ENCODE measurements at regions not wholly inside any gene's neighbourhood (a gene's known extent, or its start where the extent isn't known, plus 50 kb on each side); places are given as distances from the start of the nearest gene placed in this dataset.
A peak's percentile ranks its signal among the peaks of the same experiment; 100 is the strongest.

GRCh38 chr9:80554301-80554700 is 982.5 kb downstream of the TLE4 start:
- H3K9me3 ChIP-seq, result peaks cover 0 to 3% (median 0%) of the 10 kb centered on the region in 12 donors
- no peak overlapping the region for H3K27ac ChIP-seq
- no peak for DNase-seq
- no peak for ATAC-seq
- no peak for TF ChIP-seq CTCF (IDR thresholded peaks at IDR 0.05)
- TF ChIP-seq POLR2A (IDR thresholded peaks at IDR 0.05), result no peak
- H3K27me3 ChIP-seq, result peaks cover 0 to 4% (median 0%) of the 10 kb centered on the region in 9 donors
- H3K4me1 ChIP-seq, result no peaks in the 10 kb centered on the region
- intact Hi-C loops (cut with DNase I), result loop anchor here in 1 of 10 donors (10.0 kb wide), 1 partner anchor 80 kb away; no protein-coding TSS in a partner anchor
- no peak overlapping the region for H3K4me3 ChIP-seq
- 81 to 83% (median 81%) methylated on average over 3 of the region's 3 CpGs for WGBS, 4 donors
- H3K36me3 ChIP-seq, result no peaks in the 10 kb centered on the region

DNA sequence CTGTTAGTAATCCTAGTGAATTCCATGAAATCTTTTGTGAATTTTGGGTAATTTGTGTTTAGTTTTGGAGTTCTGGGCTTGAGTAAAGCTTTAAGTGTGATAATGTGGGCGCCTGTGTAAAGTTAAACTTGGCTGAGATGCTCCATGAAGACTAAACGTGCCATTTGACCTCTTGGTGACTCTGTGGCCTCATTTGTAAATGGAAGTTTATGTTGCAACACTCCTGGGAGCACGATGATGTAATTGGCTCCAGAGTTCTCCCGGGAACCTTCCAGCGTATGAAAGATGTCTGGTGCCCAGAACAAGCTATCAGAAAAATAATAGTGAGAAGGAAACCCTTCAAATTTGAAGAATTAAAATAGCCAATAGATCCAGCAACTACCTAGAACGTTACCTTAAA is 981.2 kb downstream of the TLE4 start:
- Histone ChIP-seq H3K27ac (no peak overlapping the region), H3K27me3 (peaks cover 0 to 4% (median 0%) of the 10 kb centered on the region in 9 donors), H3K36me3 (no peaks in the 10 kb centered on the region), H3K9me3 (peaks cover 0 to 3% (median 0%) of the 10 kb centered on the region in 12 donors), H3K4me3 (no peak overlapping the region), H3K4me1 (no peaks in the 10 kb centered on the region)
- 29 to 49% (median 44%) methylated on average over 6 of the region's 6 CpGs for WGBS, 4 donors
- peak in 2 of 5 donors; percentile 18 to 42 for DNase-seq
- ATAC-seq, result peak in 2 of 4 donors; percentile 60 to 71
- intact Hi-C loops (cut with DNase I), result loop anchor here in 1 of 10 donors (10.0 kb wide), 1 partner anchor 82 kb away; no protein-coding TSS in a partner anchor
- no peak for TF ChIP-seq POLR2A (IDR thresholded peaks at IDR 0.05)
- TF ChIP-seq CTCF (IDR thresholded peaks at IDR 0.05), result no peak

DNA sequence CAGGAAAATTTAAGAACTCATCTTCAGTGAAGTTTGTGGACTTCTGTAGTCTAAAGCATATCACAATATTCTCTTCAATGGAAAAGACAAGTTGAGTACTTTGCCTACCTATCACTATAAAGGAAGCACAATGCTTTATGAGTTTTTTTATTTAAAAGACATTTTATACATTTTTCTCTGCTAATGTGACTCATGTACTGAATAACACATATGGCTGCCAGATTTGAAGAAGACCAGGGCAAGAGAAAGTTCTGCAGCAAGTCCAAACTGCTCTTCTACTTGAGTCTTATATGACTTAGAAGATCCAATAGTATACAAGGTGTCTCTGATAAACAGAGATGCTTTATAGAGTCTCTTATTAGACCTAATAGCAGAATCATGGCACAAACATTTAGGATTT is 978.4 kb downstream of the TLE4 start:
- ATAC-seq, result no peak
- no peak for DNase-seq
- Histone ChIP-seq H3K4me1 (no peaks in the 10 kb centered on the region), H3K4me3 (no peak overlapping the region), H3K27me3 (peaks cover 0 to 4% (median 0%) of the 10 kb centered on the region in 9 donors), H3K27ac (no peak overlapping the region), H3K36me3 (no peaks in the 10 kb centered on the region), H3K9me3 (no peaks in the 10 kb centered on the region)
- intact Hi-C loops (cut with DNase I), result loop anchor here in 1 of 10 donors (10.0 kb wide), 1 partner anchor 85 kb away; no protein-coding TSS in a partner anchor
- no peak for TF ChIP-seq POLR2A (IDR thresholded peaks at IDR 0.05)
- TF ChIP-seq CTCF (IDR thresholded peaks at IDR 0.05), result no peak

DNA sequence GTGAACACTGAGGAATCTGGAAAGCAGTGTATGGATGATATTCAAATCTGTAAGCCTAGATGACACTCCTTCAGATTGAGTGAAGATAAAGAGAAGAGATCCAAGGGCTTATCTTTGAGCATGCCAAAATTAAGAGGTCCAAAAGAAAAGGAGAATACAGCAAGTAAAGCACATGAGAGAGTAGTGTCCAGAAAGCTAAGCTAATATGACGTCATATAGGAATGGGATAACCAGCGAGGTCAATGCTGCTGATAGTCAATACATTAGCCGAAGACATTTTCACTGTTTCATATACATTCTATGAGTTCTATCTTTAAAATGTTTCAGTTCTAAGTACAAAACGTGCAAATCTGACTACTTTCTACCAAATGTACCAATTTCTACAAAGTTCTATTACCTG is 975.8 kb downstream of the TLE4 start:
- H3K36me3 ChIP-seq, result no peaks in the 10 kb centered on the region
- peaks cover 0 to 8% (median 3%) of the 10 kb centered on the region in 12 donors for H3K9me3 ChIP-seq
- TF ChIP-seq CTCF (IDR thresholded peaks at IDR 0.05), result no peak
- TF ChIP-seq POLR2A (IDR thresholded peaks at IDR 0.05), result no peak
- peaks cover 0 to 4% (median 0%) of the 10 kb centered on the region in 9 donors for H3K27me3 ChIP-seq
- intact Hi-C loops (cut with DNase I), result no loop called here
- WGBS, 4 donors, result 65 to 78% (median 70%) methylated on average over 4 of the region's 4 CpGs
- ATAC-seq (no peak), DNase-seq (no peak)
- H3K27ac ChIP-seq, result no peak overlapping the region
- H3K4me1 ChIP-seq, result no peaks in the 10 kb centered on the region
- H3K4me3 ChIP-seq, result no peak overlapping the region
